Fibroblast of lung (primary cell): ENCODE measurements at regions not wholly inside any gene's neighbourhood (a gene's known extent, or its start where the extent isn't known, plus 50 kb on each side); places are given as distances from the start of the nearest gene placed in this dataset.

Source experiments
- EZH2 ChIP-seq: IDR thresholded peaks from 2 replicates; pipeline ENCODE4 v1.5.1; 2012; ENCODE audit warnings: low read length, control low read depth, mild to moderate bottlenecking; ENCODE audit errors: missing control alignments
- TF ChIP-seq, protein P1 (sequence below), 2 donors: IDR thresholded peaks in 1 of 2; conservative IDR thresholded peaks in 1 of 2; 1 replicate in 1 of 2; 2 replicates in 1 of 2; pipeline ENCODE4 v1.5.1; 2011 to 2012; ENCODE audit warnings: low read length in 2 of 2, control low read depth in 1 of 2, inconsistent platforms in 1 of 2, low read depth in 1 of 2, mild to moderate bottlenecking in 1 of 2

DNA sequence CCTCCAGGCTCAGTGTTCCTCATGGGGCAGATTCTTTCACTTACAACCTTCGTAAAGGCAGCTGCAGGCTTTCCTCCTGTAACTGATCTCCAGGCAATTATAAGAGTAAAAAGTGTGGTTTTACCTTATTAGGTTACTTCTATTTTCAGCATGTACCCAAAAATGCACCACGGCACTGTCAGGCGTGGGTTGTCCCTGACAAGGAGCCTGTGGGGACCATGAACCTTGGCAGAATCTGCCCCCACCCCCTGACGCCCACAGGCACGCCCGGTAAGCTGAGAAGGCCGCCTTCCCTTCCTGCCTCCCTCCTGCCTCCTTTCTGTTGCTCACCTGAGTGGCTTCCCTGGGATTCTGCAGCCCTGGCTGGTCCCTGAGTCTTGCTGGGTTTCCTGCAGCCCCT, 1383.3 kb downstream of the TBC1D22A start:
- TF ChIP-seq, protein P1, sequence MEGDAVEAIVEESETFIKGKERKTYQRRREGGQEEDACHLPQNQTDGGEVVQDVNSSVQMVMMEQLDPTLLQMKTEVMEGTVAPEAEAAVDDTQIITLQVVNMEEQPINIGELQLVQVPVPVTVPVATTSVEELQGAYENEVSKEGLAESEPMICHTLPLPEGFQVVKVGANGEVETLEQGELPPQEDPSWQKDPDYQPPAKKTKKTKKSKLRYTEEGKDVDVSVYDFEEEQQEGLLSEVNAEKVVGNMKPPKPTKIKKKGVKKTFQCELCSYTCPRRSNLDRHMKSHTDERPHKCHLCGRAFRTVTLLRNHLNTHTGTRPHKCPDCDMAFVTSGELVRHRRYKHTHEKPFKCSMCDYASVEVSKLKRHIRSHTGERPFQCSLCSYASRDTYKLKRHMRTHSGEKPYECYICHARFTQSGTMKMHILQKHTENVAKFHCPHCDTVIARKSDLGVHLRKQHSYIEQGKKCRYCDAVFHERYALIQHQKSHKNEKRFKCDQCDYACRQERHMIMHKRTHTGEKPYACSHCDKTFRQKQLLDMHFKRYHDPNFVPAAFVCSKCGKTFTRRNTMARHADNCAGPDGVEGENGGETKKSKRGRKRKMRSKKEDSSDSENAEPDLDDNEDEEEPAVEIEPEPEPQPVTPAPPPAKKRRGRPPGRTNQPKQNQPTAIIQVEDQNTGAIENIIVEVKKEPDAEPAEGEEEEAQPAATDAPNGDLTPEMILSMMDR (conservative IDR thresholded peaks at IDR 0.05 in 1 of 2, IDR thresholded peaks at IDR 0.05 in 1 of 2; ENCODE audit: low read depth in 1 of 2, low read length in 2 of 2) = no peak
- no peak for TF ChIP-seq EZH2
